Activated CD4-positive, alpha-beta T cell treated with anti-CD3 and anti-CD28 coated beads, Interleukin-10, Interleukin-2, amounts not matched to agents 100 ng/mL and 50 ng/mL, durations not matched to agents 16 hours and 8 hours (primary cell): ENCODE measurements at regions not wholly inside any gene's neighbourhood (a gene's known extent, or its start where the extent isn't known, plus 50 kb on each side); places are given as distances from the start of the nearest gene placed in this dataset.
"Not testable (repeated sequence)": the region's sequence is repeated elsewhere in the genome, so short reads cannot be mapped to it uniquely, and the experiment has no call there.

Source experiments
- DNase-seq: peaks from one replicate; pipeline ENCODE4 v3.0.0-alpha.2; 2020

GRCh38 chrX:106220177-106220576 lies 52.1 kb downstream of the PWWP3B start:
- no peak for DNase-seq

GRCh38 chrX:106243376-106243775 lies 75.3 kb downstream of the PWWP3B start:
- no peak for DNase-seq

DNA sequence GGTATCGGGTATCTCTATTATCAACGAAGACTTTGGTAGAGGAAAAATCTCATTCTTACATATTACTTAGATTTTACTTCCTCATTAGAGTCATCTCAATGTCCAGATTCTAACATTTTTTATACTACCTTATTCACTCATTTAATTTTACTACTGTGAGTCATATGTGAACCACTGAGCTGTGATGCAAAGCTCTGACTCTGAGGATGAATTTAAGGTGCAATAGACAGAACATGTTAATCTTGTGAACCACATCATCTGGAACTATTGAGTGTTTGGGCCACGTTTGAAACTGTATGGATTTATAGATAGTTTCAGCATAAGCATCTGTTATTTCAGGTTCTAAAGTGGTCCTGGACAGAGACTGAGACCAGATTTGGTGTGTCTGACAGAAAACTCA lies 78.4 kb downstream of the PWWP3B start:
- no peak for DNase-seq

DNA sequence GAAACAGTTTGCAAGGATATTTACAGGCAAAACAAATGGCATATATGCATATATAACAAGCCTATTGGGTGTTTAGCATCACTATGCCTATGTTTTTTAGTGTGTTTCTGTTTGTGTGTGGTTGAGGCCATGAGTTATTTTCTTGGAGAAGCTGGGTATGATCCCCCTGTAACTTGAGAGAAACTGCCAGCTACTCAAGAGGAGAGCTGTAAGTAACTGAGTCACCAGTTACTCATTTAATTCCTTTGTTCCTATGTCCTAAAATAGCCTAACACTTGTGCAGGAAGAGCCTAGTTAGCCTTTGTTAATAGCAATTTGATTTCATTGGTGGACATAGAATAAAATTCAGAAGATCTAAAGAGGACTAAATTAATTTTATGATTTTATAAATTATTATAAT lies 79.1 kb downstream of the PWWP3B start:
- no peak for DNase-seq

GRCh38 chrX:106249706-106250379 lies 81.7 kb downstream of the PWWP3B start:
- no peak for DNase-seq

DNA sequence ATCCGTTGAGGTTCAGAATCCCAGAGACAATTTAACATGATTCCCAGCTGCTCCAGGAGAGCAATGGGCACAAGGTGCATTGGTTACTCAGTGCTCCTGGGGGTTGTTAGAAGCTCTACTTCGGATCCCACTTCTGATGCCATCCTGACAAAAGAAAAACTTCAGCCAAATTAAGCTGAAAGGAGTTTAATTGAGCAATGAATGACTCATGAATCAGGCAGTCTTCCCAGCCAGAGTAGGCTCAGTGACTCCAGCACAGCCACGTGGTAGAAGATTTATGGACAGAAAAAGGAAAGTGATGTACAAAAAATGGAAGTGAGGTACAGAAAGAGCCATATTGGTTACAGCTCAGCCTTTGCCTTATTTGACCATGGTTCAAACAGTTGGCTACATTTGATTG lies 95.7 kb downstream of the PWWP3B start:
- no peak for DNase-seq

GRCh38 chrX:106273947-106274587 lies 106.0 kb downstream of the PWWP3B start:
- not testable (repeated sequence) for DNase-seq

DNA sequence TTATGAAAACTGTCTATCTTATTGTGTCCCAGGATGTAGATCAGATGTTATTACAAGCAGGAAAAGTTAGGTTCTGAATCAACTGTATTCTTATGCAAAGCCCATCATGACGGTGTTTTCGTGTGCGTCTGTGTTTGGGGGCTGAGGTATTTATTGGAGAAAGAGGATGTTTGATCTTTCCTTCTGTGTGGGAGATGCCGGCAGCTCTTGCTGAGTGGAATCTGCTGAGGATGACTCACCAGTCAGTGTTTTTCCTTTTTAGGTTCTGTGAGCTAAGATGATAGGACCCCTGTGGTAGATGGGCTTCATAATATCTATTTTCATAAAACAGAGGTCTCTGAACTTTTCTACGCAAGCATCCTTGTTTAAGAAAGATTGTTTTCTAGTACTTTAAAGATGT lies 107.1 kb downstream of the PWWP3B start:
- DNase-seq = not testable (repeated sequence)

GRCh38 chrX:106278951-106279350 lies 110.8 kb downstream of the PWWP3B start:
- no peak for DNase-seq

- DNase-seq = no peak
Measured at GRCh38 chrX:106281383-106281782, 113.3 kb downstream of the PWWP3B start.

- no peak for DNase-seq
Measured at GRCh38 chrX:106283841-106284240, 115.7 kb downstream of the PWWP3B start.

- DNase-seq = no peak
Measured at GRCh38 chrX:106284431-106285025, 116.4 kb downstream of the PWWP3B start.

GRCh38 chrX:106286053-106286650 lies 118.0 kb downstream of the PWWP3B start:
- DNase-seq = no peak

GRCh38 chrX:106290778-106291177 lies 122.7 kb downstream of the PWWP3B start:
- not testable (repeated sequence) for DNase-seq

DNA sequence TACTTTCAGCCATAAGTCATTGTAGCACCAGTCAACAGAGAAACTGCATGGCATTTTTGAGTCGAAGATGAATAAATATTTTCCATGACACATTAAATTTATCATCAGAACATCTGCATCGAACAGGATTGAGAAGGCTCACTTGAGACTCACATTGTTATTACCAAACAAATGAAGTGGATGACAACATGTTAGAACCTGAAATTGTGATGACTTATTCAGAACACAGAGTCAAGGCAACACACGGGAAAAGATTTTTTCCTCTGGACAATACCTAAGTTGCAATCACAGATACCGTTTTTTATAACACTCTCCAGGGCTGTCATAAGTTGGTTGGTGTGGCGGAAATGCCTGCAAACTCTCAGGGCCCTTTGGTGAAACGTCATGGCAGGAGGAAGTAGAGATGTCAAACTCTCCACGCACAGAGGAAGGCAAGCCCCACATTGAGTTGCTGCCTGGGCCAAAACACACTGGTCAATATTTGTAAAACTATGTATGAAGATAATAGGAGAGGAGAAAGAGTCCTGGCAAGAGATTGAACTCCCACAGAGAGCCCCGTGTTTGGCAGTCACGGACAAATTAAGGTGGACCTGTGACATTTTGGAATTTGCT lies 123.8 kb downstream of the PWWP3B start:
- DNase-seq = not testable (repeated sequence)

DNA sequence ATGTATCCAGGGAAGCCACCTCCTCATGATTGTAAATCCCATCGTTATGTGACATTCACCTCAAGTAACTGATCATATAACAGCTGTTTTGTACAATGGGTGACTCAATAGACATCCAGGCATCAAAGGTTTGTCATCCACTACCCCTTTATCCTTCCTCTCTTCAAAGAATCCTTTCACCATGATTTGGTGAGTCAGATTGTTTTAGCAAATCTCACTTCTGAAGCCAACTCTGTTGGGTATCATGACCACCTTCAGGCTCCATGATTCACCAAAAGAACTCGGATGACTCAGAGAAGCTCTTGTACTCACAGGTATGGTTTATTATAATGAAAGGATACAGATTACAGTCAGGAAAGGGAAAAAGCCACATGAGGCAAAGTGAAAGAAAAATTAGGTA lies 132.1 kb downstream of the PWWP3B start:
- peak; percentile 7 for DNase-seq

- no peak for DNase-seq
Measured at GRCh38 chrX:106300656-106301055, 132.6 kb downstream of the PWWP3B start.

DNA sequence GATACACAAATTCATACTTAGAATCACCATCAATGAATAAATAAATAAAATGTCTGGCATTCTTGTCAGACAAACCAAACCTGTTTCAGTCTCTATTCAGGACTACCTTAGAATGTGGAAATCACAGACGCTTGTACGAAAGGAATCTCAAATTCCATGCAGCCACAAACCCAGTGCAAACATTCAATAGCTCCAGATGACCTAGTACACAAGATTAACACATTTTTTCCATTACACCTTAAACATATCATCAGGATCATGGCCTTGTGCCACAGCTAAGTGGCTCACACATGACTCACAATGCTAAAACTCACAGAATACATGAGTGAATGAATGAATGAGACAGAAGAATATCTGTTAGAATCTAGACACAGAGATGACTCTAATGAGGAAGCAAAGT lies 134.2 kb downstream of the PWWP3B start:
- no peak for DNase-seq

- no peak for DNase-seq
Measured at GRCh38 chrX:106306391-106306947, 138.4 kb downstream of the PWWP3B start.

GRCh38 chrX:106323357-106323756 lies 155.3 kb downstream of the PWWP3B start:
- no peak for DNase-seq

GRCh38 chrX:106331606-106332005 lies 163.5 kb downstream of the PWWP3B start:
- DNase-seq = no peak

DNA sequence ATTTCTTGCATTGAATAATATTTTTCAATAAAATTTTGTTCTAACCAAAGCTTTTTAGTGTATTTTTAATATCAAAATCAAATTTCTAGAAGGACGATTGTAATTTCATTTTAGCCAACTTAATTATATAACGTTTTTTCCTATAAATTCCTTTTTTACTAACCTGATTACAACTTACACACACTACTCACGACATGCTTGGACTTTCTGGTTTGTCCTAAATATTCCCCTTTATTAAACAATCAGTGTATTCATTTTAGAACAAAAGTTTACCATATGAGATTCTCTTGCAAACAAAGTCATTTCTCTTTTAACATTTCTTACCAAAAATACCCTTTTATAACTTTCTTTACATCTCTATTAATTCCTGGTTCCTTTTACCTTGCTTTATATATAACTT lies 173.7 kb downstream of the PWWP3B start:
- no peak for DNase-seq

- no peak for DNase-seq
Measured at GRCh38 chrX:106356580-106356979, 188.5 kb downstream of the PWWP3B start.
